Adrenal gland (tissue), 9 donors: ENCODE measurements at regions not wholly inside any gene's neighbourhood (a gene's known extent, or its start where the extent isn't known, plus 50 kb on each side); places are given as distances from the start of the nearest gene placed in this dataset.

Experiments
- DNase-seq, 7 donors: peaks; one replicate each; pipeline ENCODE4 v3.0.0-alpha.2; 2019 to 2020
- H3K27ac ChIP-seq, 5 donors: fragments of 200-600 bp; sonication (generic) in 4 of 5; 1 replicate in 3 of 5; 2 replicates in 2 of 5; pipeline versions ENCODE4 v1.5.1 to v1.8.0; 2016 to 2020; ENCODE audit warnings: mild to moderate bottlenecking in 1 of 5
- H3K27me3 ChIP-seq: fragments of 200-600 bp; 2 replicates; pipeline ENCODE4 v1.8.0; 2021
- H3K36me3 ChIP-seq, 2 donors: fragments of 200-600 bp; replicated peaks in 1 of 2; 1 replicate in 1 of 2; 2 replicates in 1 of 2; pipeline versions ENCODE4 v1.5.1 to v1.8.0; 2018 to 2022
- H3K4me1 ChIP-seq, 2 donors: fragments of 200-600 bp; replicated peaks in 1 of 2; 1 replicate in 1 of 2; 2 replicates in 1 of 2; pipeline versions ENCODE4 v1.5.1 to v1.8.0; 2018 to 2021
- H3K4me3 ChIP-seq, 4 donors: fragments of 200-600 bp; sonication (generic) in 3 of 4; one replicate each; pipeline ENCODE4 v1.5.1; 2016 to 2018
- H3K9me3 ChIP-seq, 3 donors: fragments of 200-600 bp; sonication (generic) in 1 of 3; replicated peaks in 1 of 3; 1 replicate in 2 of 3; 2 replicates in 1 of 3; pipeline versions ENCODE4 v1.5.1 to v1.8.0; 2016 to 2021
- POLR2A ChIP-seq, 2 donors: fragments of 450-650 bp; IDR thresholded peaks; one replicate each; pipeline ENCODE4 v1.6.1; 2017; ENCODE audit warnings: antibody characterized with exemption in 2 of 2, mild to moderate bottlenecking in 2 of 2, moderate library complexity in 1 of 2
- WGBS, 4 donors: extraction: QIAGEN DNeasy Blood & Tissue Kit in 2 of 4; methylation state at CpG; one replicate each; pipeline versions ENCODE4 v1.1.5 to v1.1.7; 2013 to 2017; 5-methylcytosine and 5-hydroxymethylcytosine counted together
- intact Hi-C, 2 donors: fragments of 100-400 bp; cut with DNase I; formaldehyde crosslinking; loops; one replicate each; pipeline versions ENCODE4 v1.14.1 to v1.15.0; 2022 to 2023
- TF ChIP-seq, protein P1 (sequence below), 6 experiments: fragments of 450-650 bp in 4 of 6; fragments of 200-600 bp in 2 of 6; sonication (generic) in 1 of 6; IDR thresholded peaks; 1 replicate in 5 of 6; 2 replicates in 1 of 6; pipeline versions ENCODE4 v1.5.1 to v1.8.0; 2016 to 2021; ENCODE audit warnings: antibody characterized with exemption in 6 of 6, mild to moderate bottlenecking in 2 of 6, moderate library complexity in 1 of 6
- donor health status: healthy with polysubstance abuse.
- donor health status: Bipolar disorder and iron deficiency.
- donor health status: DM: yes; HTN: yes; CAD: no.
- donor health status: DM: no; HTN: no; CAD: no.
- donor health status: DM: no; HTN: no; CAD: no.

DNA sequence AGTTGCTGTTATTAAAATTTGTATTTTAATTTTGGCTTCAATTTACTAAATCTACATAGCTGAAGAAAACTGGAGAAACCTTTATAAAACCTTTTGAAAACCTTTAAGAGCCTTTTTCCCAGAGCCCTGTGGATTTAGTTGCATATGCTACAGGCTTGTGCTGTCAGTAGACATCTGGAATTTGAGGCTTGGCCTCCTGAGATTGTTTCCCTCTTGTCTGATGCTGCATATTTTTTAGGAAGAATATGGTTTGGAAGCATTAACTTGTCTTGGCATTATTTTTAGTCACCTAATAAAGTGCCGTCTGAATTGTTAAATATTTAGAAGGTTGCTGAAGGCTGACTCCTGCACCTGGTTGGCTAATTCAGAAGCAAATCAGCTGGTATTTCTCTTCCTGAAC, 369.4 kb downstream of the UTRN start:
- Histone ChIP-seq H3K27me3 (no peaks in the 10 kb centered on the region), H3K4me3 (no peak overlapping the region), H3K36me3 (no peaks in the 10 kb centered on the region), H3K27ac (no peak overlapping the region), H3K9me3 (no peaks in the 10 kb centered on the region), H3K4me1 (peaks cover 0 to 10% of the 10 kb centered on the region in 2 donors)
- TF ChIP-seq, protein P1, sequence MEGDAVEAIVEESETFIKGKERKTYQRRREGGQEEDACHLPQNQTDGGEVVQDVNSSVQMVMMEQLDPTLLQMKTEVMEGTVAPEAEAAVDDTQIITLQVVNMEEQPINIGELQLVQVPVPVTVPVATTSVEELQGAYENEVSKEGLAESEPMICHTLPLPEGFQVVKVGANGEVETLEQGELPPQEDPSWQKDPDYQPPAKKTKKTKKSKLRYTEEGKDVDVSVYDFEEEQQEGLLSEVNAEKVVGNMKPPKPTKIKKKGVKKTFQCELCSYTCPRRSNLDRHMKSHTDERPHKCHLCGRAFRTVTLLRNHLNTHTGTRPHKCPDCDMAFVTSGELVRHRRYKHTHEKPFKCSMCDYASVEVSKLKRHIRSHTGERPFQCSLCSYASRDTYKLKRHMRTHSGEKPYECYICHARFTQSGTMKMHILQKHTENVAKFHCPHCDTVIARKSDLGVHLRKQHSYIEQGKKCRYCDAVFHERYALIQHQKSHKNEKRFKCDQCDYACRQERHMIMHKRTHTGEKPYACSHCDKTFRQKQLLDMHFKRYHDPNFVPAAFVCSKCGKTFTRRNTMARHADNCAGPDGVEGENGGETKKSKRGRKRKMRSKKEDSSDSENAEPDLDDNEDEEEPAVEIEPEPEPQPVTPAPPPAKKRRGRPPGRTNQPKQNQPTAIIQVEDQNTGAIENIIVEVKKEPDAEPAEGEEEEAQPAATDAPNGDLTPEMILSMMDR (IDR thresholded peaks at IDR 0.05): no peak
- TF ChIP-seq POLR2A (IDR thresholded peaks at IDR 0.05): no peak
- intact Hi-C loops: no loop called here
- 43 to 65% (median 61%) methylated on average over 1 of the region's 1 CpG for WGBS, 4 donors
- DNase-seq: no peak

DNA sequence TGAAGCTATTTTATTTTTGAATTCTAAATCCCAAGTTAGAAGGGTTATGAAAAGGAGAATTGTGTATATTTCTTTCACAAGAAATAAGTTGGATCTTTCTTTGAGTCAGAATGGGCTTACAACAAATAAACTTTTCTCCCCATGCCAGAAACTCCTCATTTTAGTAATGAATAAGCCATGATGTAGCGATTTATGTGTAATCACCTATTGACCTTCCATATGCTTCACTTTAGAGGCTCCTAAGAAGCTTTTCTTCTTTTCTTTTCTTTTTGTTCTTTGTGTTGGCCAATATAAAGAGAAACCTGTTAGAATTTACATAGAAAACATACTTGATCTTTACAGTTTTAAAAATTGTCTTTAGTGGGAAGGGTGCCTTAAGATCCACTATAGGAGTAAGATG, 370.2 kb downstream of the UTRN start:
- 90 to 97% (median 97%) methylated on average over 1 of the region's 1 CpG for WGBS, 4 donors
- Histone ChIP-seq H3K4me1 (peaks cover 0 to 15% of the 10 kb centered on the region in 2 donors), H3K9me3 (no peaks in the 10 kb centered on the region), H3K4me3 (no peak overlapping the region), H3K27ac (no peak overlapping the region), H3K36me3 (no peaks in the 10 kb centered on the region), H3K27me3 (no peaks in the 10 kb centered on the region)
- no peak for DNase-seq
- intact Hi-C loops: no loop called here
- TF ChIP-seq POLR2A (IDR thresholded peaks at IDR 0.05): no peak
- TF ChIP-seq, protein P1 (IDR thresholded peaks at IDR 0.05): no peak

DNA sequence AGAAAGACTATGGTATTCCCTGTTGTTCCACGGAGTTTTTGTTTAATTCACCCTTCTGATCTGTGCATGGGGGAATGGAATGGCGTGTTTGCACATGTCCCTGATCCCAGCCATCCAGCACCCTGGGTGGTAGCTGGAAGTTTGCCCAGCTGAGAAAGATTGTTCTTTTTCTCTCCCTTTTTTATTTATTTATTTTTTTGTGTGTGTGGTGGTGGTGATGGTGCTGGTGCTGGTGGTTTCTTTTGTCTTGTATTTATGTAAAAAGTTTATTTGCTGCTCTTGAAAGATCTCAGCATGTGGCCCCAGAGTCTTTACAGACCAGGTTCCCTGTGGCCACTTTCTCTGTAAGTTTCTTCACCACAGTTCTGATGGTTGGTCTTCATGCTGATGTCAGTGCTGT, 372.6 kb downstream of the UTRN start:
- H3K4me1 ChIP-seq: peaks cover 0 to 15% of the 10 kb centered on the region in 2 donors
- H3K9me3 ChIP-seq: no peaks in the 10 kb centered on the region
- WGBS, 4 donors: 87 to 92% (median 90%) methylated on average over 2 of the region's 2 CpGs
- TF ChIP-seq, protein P1 (IDR thresholded peaks at IDR 0.05): no peak
- TF ChIP-seq POLR2A (IDR thresholded peaks at IDR 0.05): no peak
- no peak overlapping the region for H3K4me3 ChIP-seq
- no peaks in the 10 kb centered on the region for H3K27me3 ChIP-seq
- DNase-seq: no peak
- H3K36me3 ChIP-seq: no peaks in the 10 kb centered on the region
- H3K27ac ChIP-seq: no peak overlapping the region
- intact Hi-C loops: no loop called here

DNA sequence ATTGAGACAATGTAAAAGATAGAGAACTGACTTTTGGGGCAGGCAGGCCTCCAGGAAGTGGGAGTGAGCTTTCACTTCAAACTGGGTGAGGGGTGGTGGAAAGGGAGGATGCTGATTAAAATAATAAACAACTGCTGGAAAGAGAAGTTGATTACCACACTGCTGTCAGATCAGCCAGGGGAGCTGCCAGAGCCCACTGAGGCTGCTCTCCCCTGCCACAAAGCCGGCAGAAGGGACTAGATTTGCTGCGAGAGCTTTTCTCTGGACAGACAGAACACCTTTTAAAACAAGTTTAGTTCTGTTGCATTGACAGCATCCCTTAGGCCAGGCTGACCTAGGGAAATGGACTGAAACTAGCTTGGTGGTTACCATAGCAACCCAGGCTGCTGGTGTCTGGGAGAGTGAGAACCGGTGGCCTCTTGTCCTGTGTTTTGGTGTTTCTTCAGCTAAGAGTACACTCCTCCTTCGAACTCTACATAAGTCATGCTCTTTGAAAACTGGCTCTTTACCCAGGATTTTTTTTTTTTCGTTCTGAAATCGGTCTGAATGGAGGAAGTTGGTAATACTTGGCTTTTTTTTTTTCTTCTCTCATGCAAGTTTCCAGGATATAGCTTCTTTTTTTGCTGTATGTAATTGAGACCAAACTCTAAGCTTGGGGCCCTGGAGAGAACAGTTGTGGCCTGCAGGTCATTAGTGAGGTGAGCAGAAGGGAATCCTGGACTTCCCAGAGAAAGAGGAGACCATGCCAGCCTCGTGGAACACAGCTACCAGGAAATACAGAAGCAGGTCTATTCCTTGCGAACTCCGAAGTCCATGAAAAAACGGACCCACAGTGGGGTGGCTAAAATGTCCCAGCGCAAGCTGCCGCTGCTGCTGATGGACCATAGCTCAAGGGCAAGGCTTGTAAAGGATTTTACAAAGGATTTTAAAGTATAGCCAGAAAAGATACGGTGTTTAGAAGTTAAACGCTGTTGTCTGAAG, 374.4 kb downstream of the UTRN start:
- Histone ChIP-seq H3K27ac (peak overlapping the region in 2 of 5 donors; percentile 51 to 53), H3K27me3 (no peaks in the 10 kb centered on the region), H3K4me3 (no peak overlapping the region), H3K9me3 (no peaks in the 10 kb centered on the region), H3K4me1 (peaks cover 0 to 20% of the 10 kb centered on the region in 2 donors), H3K36me3 (no peaks in the 10 kb centered on the region)
- TF ChIP-seq, protein P1 (IDR thresholded peaks at IDR 0.05): no peak
- TF ChIP-seq POLR2A (IDR thresholded peaks at IDR 0.05): no peak
- peak in 6 of 7 donors; percentile 31 to 77 (median 36) for DNase-seq
- 63 to 68% (median 66%) methylated on average over 14 of the region's 14 CpGs for WGBS, 4 donors
- intact Hi-C loops: no loop called here
